ENCODE measurements at regions not wholly inside any gene's neighbourhood (a gene's known extent, or its start where the extent isn't known, plus 50 kb on each side); places are given as distances from the start of the nearest gene placed in this dataset.

DNA sequence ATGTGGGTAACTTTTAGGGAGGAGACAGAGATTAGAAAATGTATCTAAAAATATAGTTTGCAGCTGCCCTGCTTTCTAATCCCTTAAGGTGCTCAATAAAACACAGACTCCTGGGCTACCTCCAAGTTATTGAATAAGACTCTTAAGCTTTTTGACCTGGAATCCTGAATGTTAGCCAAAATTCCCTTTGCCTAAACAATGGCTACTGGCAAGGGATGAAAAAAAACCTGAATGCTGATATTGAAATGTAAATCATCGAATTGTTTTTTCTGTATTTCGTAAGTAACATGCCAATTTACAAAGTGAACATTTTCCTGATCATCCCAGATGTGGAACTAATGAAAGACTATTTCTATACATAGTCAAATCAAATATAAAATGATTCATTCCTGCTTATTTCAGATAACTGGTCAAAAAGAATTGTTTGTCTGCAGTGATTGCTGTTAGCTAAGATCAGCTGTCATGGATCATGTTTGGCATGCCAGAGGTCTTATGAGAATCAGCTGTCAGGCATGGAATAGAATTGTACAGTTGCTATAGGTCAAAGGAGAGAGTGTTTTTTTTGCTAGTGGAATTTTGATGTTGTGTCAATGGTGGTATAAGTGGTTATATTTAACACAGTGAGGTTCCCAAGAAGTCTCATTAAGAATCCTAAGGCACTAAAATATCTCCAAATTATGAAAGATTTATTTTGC, 363.6 kb upstream of the CWC22 start:
- TF ChIP-seq POLR2AphosphoS5 (IDR thresholded peaks at IDR 0.05; ENCODE audit: low read depth, low read length), result no peak
- TF ChIP-seq TAF1 (IDR thresholded peaks at IDR 0.05; ENCODE audit: borderline replicate concordance, insufficient read depth, low read length), result no peak
- TF ChIP-seq, protein P1, sequence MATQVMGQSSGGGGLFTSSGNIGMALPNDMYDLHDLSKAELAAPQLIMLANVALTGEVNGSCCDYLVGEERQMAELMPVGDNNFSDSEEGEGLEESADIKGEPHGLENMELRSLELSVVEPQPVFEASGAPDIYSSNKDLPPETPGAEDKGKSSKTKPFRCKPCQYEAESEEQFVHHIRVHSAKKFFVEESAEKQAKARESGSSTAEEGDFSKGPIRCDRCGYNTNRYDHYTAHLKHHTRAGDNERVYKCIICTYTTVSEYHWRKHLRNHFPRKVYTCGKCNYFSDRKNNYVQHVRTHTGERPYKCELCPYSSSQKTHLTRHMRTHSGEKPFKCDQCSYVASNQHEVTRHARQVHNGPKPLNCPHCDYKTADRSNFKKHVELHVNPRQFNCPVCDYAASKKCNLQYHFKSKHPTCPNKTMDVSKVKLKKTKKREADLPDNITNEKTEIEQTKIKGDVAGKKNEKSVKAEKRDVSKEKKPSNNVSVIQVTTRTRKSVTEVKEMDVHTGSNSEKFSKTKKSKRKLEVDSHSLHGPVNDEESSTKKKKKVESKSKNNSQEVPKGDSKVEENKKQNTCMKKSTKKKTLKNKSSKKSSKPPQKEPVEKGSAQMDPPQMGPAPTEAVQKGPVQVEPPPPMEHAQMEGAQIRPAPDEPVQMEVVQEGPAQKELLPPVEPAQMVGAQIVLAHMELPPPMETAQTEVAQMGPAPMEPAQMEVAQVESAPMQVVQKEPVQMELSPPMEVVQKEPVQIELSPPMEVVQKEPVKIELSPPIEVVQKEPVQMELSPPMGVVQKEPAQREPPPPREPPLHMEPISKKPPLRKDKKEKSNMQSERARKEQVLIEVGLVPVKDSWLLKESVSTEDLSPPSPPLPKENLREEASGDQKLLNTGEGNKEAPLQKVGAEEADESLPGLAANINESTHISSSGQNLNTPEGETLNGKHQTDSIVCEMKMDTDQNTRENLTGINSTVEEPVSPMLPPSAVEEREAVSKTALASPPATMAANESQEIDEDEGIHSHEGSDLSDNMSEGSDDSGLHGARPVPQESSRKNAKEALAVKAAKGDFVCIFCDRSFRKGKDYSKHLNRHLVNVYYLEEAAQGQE (IDR thresholded peaks at IDR 0.05; ENCODE audit: insufficient read depth in 1 of 2, low read depth in 2 of 2, low read length in 2 of 2), result no peak
- no peak for TF ChIP-seq SIN3A (IDR thresholded peaks at IDR 0.05; ENCODE audit: borderline replicate concordance, insufficient read depth, low read length)
